K562 (cell line): ENCODE measurements at regions not wholly inside any gene's neighbourhood (a gene's known extent, or its start where the extent isn't known, plus 50 kb on each side); places are given as distances from the start of the nearest gene placed in this dataset.

Source experiments
- ATAC-seq: fragments of 200-7000 bp; cut with Tn5 transposase; 3 replicates; pipeline ENCODE4 v1.9.1; 2020; ENCODE audit warnings: moderate library complexity
- BruUV-seq: library from RNA; stranded (reverse); fragments of 400-500 nt; replicated peaks from 2 replicates; lab custom pipeline; 2021; lab: Mats Ljungman, UMichigan
- CTCF ChIA-PET: fragments of 300-600 bp; formaldehyde crosslinking; extraction: SDS; loops from one replicate; lab custom pipeline; 2021; ENCODE audit warnings: low intra/inter-chr PET ratio; lab: Yijun Ruan, JAX
- POLR2A ChIA-PET: fragments of 300-600, 350-650 bp; sonication (Branson Sonifier 250); formaldehyde crosslinking; extraction: SDS; loops from one replicate; lab custom pipeline; 2021; ENCODE audit warnings: antibody characterized with exemption, inconsistent platforms; lab: Yijun Ruan, JAX
- DNase-seq, 4 experiments: peaks; one replicate each; pipeline versions ENCODE4 v3.0.0 to v3.0.0-alpha.2; 2011 to 2018; ENCODE audit warnings: low spot score in 3 of 4, mixed read lengths in 3 of 4; ENCODE audit errors: extremely low read depth in 1 of 4
- FAIRE-seq: peaks from 2 replicates; lab custom pipeline; 2011; peaks lifted over from hg19 to GRCh38; lab: Jason Lieb, UNC
- H2AFZ ChIP-seq: 2 replicates; pipeline ENCODE4 v1.6.0; 2011; ENCODE audit warnings: low read depth, low read length, control low read depth, inconsistent platforms
- H3K27ac ChIP-seq: fragments of 200-600 bp; 3 replicates; pipeline ENCODE4 v1.8.0; 2011; ENCODE audit warnings: low read depth, mild to moderate bottlenecking, control low read depth, inconsistent platforms, low read length, moderate library complexity, mixed read lengths; ENCODE audit errors: extremely low read depth
- H3K27me3 ChIP-seq, 2 experiments: fragments of 300-600 bp in 1 of 2; 2 replicates in 1 of 2; 3 replicates in 1 of 2; pipeline versions ENCODE4 v1.6.0 to v1.8.0; 2011; ENCODE audit warnings: inconsistent platforms in 2 of 2, low read length in 2 of 2, mild to moderate bottlenecking in 1 of 2, mixed read lengths in 1 of 2, moderate library complexity in 1 of 2; ENCODE audit not compliant: control insufficient read depth in 2 of 2, insufficient read depth in 2 of 2
- H3K36me3 ChIP-seq: fragments of 300-600 bp; 3 replicates; pipeline ENCODE4 v1.8.0; 2011; ENCODE audit warnings: mild to moderate bottlenecking, low read length, inconsistent platforms; ENCODE audit not compliant: control insufficient read depth, insufficient read depth
- H3K4me1 ChIP-seq, 2 experiments: fragments of 200-600 bp in 1 of 2; replicated peaks in 1 of 2; 2 replicates in 1 of 2; 3 replicates in 1 of 2; pipeline versions ENCODE4 v1.5.1 to v1.8.0; 2011; ENCODE audit warnings: inconsistent platforms in 2 of 2, low read length in 2 of 2, mild to moderate bottlenecking in 1 of 2, mixed read lengths in 1 of 2, moderate library complexity in 1 of 2; ENCODE audit not compliant: control insufficient read depth in 2 of 2, insufficient read depth in 2 of 2
- H3K4me2 ChIP-seq: 2 replicates; pipeline ENCODE4 v1.6.1; 2011; ENCODE audit warnings: low read length, control low read depth, inconsistent platforms, mixed read lengths; ENCODE audit not compliant: insufficient read depth
- H3K4me3 ChIP-seq: fragments of 200-600 bp; sonication (generic), shearing (Covaris generic); 2 replicates; pipeline ENCODE4 v1.5.1; 2016; ENCODE audit warnings: control low read depth, inconsistent platforms
- H3K79me2 ChIP-seq: fragments of 200-600 bp; 3 replicates; pipeline ENCODE4 v1.8.0; 2011; ENCODE audit warnings: low read length, inconsistent platforms; ENCODE audit not compliant: control insufficient read depth, insufficient read depth
- H3K9ac ChIP-seq, 2 experiments: 2 replicates each; pipeline versions ENCODE4 v1.6.0 to v1.6.1; 2011; ENCODE audit warnings: low read depth in 2 of 2, low read length in 2 of 2, control low read depth in 1 of 2, inconsistent platforms in 1 of 2, mild to moderate bottlenecking in 1 of 2, mixed read lengths in 1 of 2; ENCODE audit not compliant: insufficient read depth in 1 of 2
- H3K9me1 ChIP-seq: one replicate; pipeline ENCODE4 v1.6.0; 2011; ENCODE audit warnings: inconsistent platforms, mild to moderate bottlenecking, low read length, moderate library complexity; ENCODE audit not compliant: control insufficient read depth, insufficient read depth
- H3K9me3 ChIP-seq: replicated peaks from 2 replicates; pipeline ENCODE4 v1.5.1; 2011; ENCODE audit warnings: low read depth, low read length, inconsistent platforms; ENCODE audit not compliant: control insufficient read depth, insufficient read depth
- H4K20me1 ChIP-seq: replicated peaks from 2 replicates; pipeline ENCODE4 v1.6.1; 2011; ENCODE audit warnings: low read length, inconsistent platforms, mixed read lengths; ENCODE audit not compliant: control insufficient read depth, insufficient read depth
- CBX3 ChIP-seq, 2 experiments: IDR thresholded peaks; 1 replicate in 1 of 2; 2 replicates in 1 of 2; pipeline ENCODE4 v1.6.1; 2012; ENCODE audit warnings: inconsistent platforms in 2 of 2, low read length in 2 of 2, borderline replicate concordance in 1 of 2, control low read depth in 1 of 2
- HINFP ChIP-seq: fragments of 450-650 bp; conservative IDR thresholded peaks from 2 replicates; pipeline ENCODE4 v1.6.1; 2016; ENCODE audit warnings: missing genetic modification characterization, low read depth, mild to moderate bottlenecking, control low read depth, missing compliant biosample characterization
- KLF6 ChIP-seq: fragments of 250-450 bp; sonication (Bioruptor Pico); IDR thresholded peaks from 2 replicates; pipeline ENCODE4 v1.4.0; 2020; ENCODE audit warnings: mild to moderate bottlenecking, moderate library complexity, borderline replicate concordance
- MYBL2 ChIP-seq, 2 experiments: fragments of 450-650 bp in 1 of 2; sonication (generic) in 1 of 2; formaldehyde crosslinking in 1 of 2; IDR thresholded peaks; 2 replicates each; pipeline versions ENCODE4 v1.6.1 to v1.8.1; 2017 to 2022; ENCODE audit warnings: borderline replicate concordance in 1 of 2, inconsistent platforms in 1 of 2, low read depth in 1 of 2, mild to moderate bottlenecking in 1 of 2, missing genetic modification reagents in 1 of 2, moderate library complexity in 1 of 2
- ZBTB17 ChIP-seq: fragments of 450-650 bp; formaldehyde crosslinking; IDR thresholded peaks from 2 replicates; pipeline ENCODE4 v1.4.0; 2020; ENCODE audit warnings: mild to moderate bottlenecking
- ZNF146 ChIP-seq: IDR thresholded peaks from one replicate; pipeline ENCODE4 v1.6.1; 2018; ENCODE audit warnings: missing compliant biosample characterization; ENCODE audit not compliant: unreplicated experiment
- ZNF609 ChIP-seq: sonication (generic); formaldehyde crosslinking; IDR thresholded peaks from 2 replicates; pipeline ENCODE4 v1.8.1; 2023; ENCODE audit warnings: missing genetic modification reagents, mild to moderate bottlenecking, borderline replicate concordance
- ZNF75A ChIP-seq: fragments of 450-650 bp; formaldehyde crosslinking; IDR thresholded peaks from 2 replicates; pipeline ENCODE4 v1.4.0; 2020; ENCODE audit warnings: mild to moderate bottlenecking
- WGBS: fragments of 100-300 bp; shearing (Covaris generic); methylation state at CpG from one replicate; pipeline ENCODE4 v1.1.6; 2016; ENCODE audit warnings: low coverage, mixed read lengths; ENCODE audit not compliant: insufficient coverage; ENCODE audit errors: missing lambda C conversion rate; 5-methylcytosine and 5-hydroxymethylcytosine counted together
- in situ Hi-C: fragments of 300-500 bp; cut with MboI; formaldehyde crosslinking; loops from 4 replicates; pipeline ENCODE4 v1.15.0; 2018; ENCODE audit warnings: inconsistent platforms, mixed read lengths
- intact Hi-C: fragments of 100-400 bp; cut with micrococcal nuclease; formaldehyde crosslinking; loops from 2 replicates; pipeline ENCODE4 v1.14.2; 2022

- TF ChIP-seq ZNF609 (no peak), MYBL2 (IDR thresholded peaks at IDR 0.05; ENCODE audit: low read depth) (no peak), MYBL2 (CRISPR knock-in tag; IDR thresholded peaks at IDR 0.05; ENCODE audit: borderline replicate concordance) (no peak), ZNF146 (CRISPR knock-in tag) (no peak), ZNF75A (no peak), KLF6 (no peak), ZBTB17 (no peak), CBX3 (IDR thresholded peaks at IDR 0.05; ENCODE audit: borderline replicate concordance in 1 of 2, low read length in 2 of 2) (no peak), HINFP (no peak)
- DNase-seq = no peak
- POLR2A ChIA-PET = no interaction called here
- CTCF ChIA-PET = no interaction called here
- in situ Hi-C loops = no loop called here
- Histone ChIP-seq H3K79me2 (no peaks in the 10 kb centered on the region), H3K4me1 (no peaks in the 10 kb centered on the region), H3K27me3 (no peaks in the 10 kb centered on the region), H3K9ac (no peak overlapping the region), H2AFZ (no peak overlapping the region), H4K20me1 (no peaks in the 10 kb centered on the region), H3K9me1 (no peaks in the 10 kb centered on the region), H3K27ac (no peak overlapping the region), H3K4me3 (no peak overlapping the region), H3K36me3 (no peaks in the 10 kb centered on the region), H3K9me3 (no peaks in the 10 kb centered on the region), H3K4me2 (no peak overlapping the region)
- BruUV-seq = no TSS peak
- no peak for FAIRE-seq
- intact Hi-C loops = no loop called here
- WGBS = 8% methylated on average over 1 of the region's 1 CpG
- no peak for ATAC-seq
Measured at GRCh38 chr2:56754627-56755026, 570.8 kb downstream of the CCDC85A start.
